ENCODE measurements at regions not wholly inside any gene's neighbourhood (a gene's known extent, or its start where the extent isn't known, plus 50 kb on each side); places are given as distances from the start of the nearest gene placed in this dataset.

DNA sequence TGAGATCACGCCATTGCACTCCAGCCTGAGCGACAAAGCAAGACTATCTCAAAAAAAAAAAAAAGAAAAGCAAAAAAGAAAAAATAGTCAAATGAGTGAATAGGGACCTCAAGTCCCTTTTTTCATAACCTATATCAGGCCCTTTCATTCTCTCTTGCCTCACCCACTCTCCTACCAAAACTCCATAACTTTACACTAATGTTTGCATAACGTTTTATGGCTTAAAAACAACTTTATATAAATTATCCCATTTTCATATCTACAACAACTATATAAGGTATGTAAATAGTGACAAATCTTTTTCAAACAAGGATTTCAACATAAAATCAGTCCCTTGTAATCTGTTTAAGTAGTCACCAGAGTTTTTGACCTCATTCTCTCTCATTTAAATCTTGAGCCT, 56.9 kb upstream of the PIP5K1B start:
- no peak for DNase-seq

DNA sequence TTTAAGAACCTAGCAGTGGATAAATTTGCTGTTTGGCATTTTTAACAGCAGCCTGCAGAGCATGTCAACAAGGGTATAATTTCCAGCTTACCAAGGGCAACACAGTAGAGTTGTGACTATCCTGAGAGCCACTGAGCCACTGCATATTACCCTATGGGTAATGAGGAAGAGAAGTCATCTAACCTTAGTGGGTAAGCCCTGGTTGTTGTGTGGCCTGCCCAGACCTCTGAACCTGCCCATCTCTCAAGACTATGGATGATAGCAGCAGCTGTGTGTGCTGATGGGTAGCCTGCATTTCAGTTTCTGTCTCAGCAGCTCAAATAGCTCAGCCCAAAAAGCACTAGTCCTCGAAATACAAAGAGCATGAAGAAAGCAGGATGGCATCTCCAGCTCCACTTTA, 56.1 kb upstream of the PIP5K1B start:
- no peak for DNase-seq

DNA sequence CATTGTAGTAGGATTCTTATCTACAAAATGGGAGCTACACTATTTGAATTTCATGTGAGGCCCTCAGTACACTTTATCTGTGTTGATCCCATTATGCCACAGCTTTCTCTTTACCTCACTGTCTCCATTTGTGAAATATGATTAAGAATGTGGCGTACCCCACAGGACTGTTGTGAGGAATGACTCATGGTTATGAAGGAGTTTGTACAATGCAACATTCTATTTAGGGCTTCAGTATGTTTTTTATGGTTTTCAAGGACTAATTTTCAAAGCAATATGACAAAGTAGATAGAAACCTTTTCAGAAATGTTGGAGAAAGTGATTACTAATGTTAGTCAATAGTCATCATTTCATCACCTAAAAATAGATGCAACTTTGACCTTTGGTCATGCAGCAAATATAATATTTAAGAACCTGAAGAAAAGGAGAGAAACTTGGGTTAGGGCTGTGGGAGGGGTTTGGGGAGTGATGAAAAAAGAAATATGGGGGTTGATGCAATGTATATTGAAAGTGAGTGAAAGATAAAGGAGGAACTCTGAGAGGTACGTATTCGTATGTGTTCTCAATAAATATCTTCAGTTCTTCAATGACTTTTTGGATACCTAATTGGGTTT, 53.7 kb upstream of the PIP5K1B start:
- DNase-seq, result no peak

DNA sequence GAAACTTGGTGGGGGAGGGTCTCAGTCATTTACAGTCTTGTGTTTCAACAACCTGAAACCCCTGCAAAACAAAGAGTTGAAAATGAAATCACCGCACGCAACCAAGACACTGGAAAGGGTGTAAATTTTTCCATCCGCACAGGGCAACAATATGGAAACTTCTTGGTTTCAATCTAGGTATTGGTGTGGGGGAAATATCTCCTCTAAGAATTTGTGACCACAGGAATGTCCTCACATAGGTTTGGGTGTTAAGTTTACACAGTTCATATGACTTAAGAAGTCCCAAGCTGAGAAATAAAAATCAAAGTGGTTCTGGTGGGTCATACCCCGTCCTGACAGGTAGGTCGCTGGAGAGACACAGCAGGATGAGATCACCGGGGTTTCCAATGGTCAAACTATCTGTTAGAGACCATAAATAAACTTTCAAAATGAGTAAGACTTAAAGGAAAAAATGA, 51.9 kb upstream of the PIP5K1B start:
- no peak for DNase-seq

DNA sequence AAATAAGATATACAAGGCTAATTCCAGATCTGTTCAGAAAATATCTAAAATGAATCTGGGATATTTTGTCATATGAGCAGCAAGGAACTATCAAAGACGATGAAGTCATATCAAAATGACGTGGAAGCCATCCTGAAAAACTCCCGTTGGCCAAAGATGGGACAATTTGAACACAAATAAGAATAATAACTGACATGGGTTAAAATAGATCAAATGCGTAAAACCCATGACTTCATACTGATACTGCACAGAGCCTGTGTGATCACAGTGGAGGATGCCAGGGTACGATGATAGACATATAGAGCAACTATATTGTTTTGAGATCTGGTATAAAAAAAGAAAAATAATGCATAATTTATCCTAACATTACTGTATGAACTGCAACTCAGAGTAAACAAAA, 51.0 kb upstream of the PIP5K1B start:
- DNase-seq, result no peak
